ENCODE measurements at regions not wholly inside any gene's neighbourhood (a gene's known extent, or its start where the extent isn't known, plus 50 kb on each side); places are given as distances from the start of the nearest gene placed in this dataset.

GRCh38 chr5:120958877-120959485 is 494.9 kb downstream of the PRR16 start:
- TF ChIP-seq CTCF (IDR thresholded peaks at IDR 0.05) (no peak), POLR2A (IDR thresholded peaks at IDR 0.05) (no peak)
